Activated CD4-positive, alpha-beta T cell treated with anti-CD3 and anti-CD28 coated beads, Interleukin-2, amount 50 U/mL, for 16 hours (primary cell): ENCODE measurements at regions not wholly inside any gene's neighbourhood (a gene's known extent, or its start where the extent isn't known, plus 50 kb on each side); places are given as distances from the start of the nearest gene placed in this dataset.
"Not testable (repeated sequence)": the region's sequence is repeated elsewhere in the genome, so short reads cannot be mapped to it uniquely, and the experiment has no call there.

Experiments
- DNase-seq: peaks from one replicate; pipeline ENCODE4 v3.0.0-alpha.2; 2020

DNA sequence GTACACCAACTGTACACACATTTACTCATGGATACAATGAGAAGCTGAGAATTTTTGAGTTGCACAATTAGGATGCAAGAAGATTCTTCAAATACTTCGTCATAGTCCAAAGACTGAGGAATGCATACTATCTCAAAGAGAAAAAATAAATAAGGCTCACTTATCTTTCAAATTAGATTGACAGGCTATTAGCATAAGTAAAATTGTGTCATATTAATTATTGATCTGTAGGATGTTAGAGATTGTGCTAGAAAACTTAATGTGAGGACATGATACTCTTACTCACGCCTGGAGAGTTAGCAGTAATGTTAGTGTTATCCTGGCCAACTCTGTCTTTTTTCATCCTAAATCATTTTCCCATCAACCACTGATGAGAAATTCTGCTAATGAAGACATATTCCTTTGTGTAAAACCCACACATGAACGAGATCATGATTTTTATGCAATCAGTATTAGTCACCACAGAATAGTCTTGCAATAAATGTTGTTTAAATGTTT, 659.0 kb downstream of the LTN1 start:
- no peak for DNase-seq

DNA sequence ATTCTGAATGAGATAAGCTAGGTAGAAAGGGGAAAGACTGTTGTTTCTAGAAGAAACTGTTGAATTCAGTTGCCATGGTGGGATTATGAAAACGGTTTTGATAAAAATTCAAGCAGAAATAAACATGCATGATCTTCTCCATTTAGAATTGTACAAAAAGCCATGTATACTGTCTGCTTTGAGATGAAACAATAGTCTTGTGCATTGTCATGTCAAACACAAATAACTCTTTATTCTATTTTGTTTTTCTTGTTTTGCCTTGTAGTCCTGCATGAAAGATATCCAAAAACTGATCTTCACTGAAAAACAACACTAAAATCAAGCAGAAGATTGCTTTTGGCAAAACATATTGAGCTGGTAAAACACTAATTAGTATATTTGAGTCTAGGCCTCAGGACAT, 659.9 kb downstream of the LTN1 start:
- DNase-seq, result no peak

DNA sequence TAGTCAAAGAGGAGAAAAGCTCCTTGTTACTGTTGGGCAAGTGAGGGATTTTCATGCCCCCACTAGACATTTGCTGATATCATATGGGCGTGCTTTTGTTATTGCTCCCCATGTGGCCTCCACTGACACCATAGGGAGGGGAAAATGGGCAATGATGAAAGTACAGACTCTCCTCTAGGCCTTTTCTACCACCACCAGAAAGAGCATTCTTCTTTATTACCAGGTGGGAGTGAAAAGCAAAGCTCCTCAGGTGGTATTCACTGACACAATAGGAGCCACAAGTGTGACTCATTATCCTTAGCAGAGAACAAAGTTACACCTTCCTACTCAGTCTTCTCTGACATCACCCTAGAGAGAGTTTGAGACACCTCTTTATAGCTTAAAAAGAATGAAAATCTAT, 667.1 kb downstream of the LTN1 start:
- no peak for DNase-seq

DNA sequence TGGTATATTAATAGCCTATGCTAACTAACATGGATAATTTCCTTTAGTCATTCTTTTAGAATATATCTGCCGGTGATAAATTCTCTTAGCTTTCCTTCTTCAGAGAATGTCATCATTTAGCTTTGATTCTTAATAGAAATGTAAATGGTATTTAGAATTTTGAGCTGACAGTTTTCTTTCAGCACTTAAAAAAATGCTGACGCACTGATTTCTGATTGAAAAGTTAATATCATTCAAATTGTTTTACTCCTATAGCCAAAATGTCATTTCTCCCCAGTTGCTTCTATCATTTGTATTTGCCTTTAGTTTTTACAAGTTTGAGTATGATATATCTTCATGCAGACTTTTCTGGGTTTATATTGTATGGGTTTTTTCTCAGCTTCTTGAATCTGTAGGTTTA, 668.0 kb downstream of the LTN1 start:
- DNase-seq, result no peak

DNA sequence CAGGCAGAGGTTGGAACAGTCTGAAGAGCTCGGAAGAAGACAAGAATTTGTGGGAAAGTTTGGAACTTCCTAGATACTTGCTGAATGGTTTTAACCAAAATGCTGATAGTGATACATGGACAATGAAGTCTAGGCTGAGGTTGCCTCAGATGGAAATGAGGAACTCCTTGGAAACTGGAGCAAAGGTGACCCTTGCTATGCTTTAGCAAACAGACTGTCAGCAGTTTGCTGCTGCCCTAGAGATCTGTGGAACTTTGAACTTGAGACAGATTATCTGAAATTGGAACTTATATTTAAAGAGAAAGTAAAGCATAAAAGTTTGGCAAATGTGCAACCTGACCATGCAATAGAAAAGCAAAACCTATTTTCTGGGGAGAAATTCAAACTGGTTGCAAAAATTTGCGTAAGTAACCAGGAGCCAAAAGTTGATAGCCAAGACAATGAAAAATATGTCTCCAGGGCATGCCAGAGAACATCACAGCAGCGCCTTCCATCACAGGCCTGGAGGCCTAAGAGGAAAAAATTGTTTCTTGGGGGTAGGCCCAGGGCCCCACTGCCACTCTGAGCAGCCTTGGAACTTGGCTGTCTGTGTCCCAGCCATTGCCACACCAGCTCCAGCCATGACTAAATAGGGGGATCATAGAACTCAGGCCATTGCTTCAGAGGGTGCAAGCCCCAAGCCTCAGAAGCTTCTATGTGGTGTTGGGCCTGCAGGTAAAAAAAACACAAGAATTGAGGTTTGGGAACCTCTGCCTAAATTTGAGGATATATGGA, 675.3 kb downstream of the LTN1 start:
- DNase-seq, result no peak

DNA sequence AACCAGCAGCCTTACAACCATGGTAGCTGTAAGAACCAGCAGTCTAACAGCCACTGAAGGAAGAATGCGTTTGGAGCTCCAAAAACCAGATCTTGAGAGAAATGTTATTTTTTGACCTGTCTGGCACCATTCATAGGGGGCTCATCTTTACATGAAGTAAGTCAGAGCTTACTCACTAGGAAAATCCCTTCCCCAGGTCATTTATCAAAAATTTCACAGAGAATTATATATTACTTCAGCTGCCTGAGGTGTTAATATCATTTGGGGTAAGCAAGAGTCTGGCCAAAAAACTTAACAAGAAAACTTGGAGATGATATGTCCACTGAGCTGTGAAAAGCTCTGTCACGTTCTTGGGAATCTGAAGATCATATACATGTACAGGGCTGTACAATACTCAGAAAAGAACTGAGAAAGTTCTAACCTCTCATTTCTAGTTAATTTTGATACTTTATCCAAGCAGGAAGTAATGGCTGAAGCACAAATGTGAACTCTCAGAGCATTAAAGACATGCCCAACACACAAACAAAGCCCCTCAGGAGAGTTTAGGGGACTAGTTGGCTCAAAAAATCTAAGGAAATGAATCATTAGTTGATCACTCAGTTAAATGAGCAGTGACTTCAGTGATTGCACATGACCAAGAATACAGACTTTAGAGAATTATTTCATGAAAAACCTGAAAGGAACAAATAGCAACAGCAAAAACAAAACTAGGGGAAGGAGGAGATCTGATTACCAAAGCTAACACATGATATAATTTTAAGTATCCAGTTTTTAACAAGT, 681.1 kb downstream of the LTN1 start:
- DNase-seq, result no peak

DNA sequence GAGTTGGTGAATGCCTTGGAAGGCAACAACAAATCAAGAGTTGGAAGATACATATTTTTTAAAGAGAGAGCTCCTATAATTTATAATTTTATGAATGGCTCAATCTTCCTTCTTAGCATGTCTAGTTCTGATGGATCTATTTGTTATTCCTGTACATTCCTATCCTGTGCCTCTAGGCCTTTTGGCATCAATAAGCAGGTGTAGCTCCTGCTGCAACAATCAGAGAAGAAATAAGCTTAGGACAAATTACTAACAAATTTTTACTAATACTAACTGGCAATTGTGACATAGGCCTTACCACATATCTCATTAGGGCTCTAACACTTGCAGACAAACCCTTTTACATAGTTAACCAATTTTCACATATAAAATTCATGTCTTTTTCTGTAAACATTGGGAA, 682.0 kb downstream of the LTN1 start:
- no peak for DNase-seq

DNA sequence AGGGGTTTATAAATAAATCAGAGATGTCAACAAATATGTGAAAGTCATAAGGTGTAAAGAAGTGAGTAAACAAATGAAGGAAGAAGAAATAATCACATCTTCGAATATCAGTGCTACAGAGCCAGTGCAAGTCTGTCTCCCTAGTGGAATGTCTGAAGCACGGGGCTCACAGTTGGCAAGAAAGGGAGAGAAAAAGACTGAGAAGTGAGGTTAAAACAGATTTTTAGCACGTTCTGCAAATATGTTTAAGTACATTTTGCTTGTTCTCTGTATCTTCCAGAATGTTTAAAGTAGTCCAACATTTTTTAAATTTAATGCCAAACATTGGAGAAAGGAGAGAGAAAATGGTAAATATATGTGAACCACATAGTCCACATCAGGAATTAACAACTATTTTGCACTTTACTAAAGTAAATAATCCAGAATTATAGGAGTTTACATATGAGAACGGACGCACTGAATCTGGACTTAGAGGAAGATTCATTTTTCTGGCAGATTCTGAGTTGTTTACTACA, 682.4 kb downstream of the LTN1 start:
- DNase-seq, result no peak

DNA sequence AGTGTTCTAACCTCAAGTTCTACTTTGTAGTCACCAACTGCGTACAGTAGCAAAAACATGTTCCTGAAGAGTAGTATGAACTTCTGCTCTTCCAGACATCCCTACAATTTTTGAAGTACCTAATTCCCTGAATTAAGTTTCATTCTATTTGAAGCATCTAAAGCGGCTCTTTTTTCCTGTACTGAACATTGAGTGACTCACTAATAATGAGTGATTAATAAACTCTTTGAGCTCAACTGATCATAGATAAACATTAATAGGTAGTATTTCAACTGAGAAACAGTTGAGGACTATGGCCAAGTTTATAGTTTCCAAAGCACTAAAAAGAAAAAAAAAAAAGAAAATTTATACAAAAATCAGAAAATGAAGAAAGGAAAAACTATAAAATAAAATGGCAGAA, 683.1 kb downstream of the LTN1 start:
- no peak for DNase-seq

DNA sequence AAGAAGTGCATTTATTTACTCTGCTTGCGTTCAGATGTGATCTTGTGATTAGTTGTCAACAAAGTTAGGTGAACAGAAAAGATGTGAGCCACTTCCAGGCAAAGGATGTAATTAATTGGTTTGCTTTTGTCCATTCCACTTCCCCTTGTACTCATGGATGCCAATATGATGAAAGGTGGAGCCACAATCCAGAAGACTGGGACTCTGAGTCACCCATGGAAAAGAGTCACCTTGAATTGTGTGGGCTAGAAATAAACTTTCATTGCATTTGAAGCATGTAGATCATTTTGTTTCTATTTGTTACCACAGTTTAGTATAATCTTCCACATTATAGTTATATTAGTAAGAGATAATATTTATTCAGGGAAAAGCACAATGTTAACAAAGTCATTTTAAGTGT, 684.2 kb downstream of the LTN1 start:
- DNase-seq, result no peak

DNA sequence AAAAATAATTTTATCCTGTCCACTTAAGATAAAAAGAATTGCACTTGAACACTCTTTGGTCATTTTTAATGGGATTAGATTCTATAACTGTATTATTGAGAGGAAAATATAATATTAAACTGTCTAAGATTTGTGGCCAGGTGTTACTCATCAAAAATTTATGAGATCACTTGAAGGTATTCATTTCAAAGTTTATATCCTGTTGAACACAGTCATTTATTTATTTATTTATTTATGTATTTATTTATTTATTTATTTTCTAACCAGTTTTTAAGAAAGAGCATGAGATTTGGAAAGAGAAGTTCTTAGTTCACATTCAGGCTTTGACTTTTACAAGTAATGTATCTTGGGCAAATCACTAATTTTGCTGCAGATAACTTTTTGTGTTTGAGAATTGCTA, 692.7 kb downstream of the LTN1 start:
- DNase-seq, result no peak

DNA sequence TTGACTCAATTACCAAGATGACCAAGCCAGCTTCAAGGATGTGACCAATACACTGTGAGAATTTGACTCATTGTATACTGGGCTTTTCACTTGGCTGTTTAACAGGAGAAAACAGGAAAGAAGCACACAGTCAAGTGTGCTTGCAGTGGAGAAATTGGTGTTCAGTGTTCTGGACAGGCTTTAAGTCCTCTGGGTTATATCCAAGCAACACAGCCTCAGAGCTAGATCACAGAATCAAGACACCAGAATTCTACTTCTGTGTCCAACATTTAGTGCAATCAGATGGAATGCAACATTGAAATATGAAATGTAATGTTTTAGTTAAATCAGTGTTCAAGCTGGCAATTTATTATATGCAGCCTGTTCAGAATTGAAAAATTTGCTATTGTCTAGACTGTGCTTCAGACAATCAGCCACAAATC, 694.4 kb downstream of the LTN1 start:
- no peak for DNase-seq

DNA sequence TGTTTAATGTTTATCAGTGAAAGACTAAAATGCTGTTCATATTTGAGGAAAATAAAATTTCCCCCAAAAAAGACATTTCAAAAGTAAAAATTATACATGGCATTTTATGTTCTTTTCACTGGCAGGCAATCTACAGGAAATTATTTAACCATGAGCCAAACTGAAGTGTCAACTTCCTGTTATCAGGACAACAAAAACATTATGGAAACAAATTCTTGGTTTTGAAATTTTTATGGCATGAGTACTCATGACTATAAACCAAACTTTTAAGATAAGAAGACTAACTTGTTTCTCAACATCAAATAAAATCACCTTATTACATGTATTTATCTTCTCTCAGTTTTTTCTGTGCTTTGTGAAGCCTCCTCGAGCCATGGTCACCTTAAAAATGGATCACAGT, 698.6 kb downstream of the LTN1 start:
- no peak for DNase-seq

DNA sequence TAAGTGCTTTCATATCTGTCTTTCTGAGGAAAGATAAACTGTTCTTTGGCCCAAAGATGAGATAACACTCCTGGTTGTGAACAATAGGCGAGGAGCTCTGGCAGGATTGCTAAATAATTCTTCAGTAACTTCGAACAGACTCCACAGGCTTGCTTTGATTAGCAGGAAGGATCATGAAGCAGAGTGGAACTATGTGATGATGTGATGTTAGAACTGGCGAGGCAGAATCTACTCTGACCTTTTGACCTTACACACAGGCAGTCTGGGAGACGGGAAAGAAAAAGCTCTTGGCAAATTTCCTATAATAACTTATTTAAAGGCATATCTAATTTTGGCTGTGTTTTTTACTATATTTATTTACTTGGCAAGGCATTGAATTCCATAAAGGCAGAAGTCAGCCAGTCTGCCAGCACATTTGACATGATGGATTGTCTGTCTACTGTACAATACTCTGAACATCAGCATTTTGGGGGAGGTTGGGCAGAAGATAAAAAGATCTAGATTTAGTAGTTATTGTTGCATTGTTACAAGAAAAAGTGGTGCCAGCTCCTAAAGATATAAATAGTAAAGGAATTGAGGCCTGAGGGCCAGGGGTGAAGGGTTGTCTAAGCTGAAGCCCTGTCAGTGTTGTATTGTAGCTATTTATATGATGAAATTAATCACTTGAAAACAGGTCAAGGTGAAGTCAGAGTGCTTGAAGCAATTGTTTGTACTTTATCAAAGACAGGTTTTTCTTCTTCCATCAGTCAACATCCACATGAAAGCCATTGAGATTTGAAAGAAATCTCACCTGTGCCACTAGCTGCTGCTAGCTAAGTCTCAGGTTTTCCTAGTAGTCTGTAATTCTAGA, 708.8 kb downstream of the LTN1 start:
- DNase-seq, result no peak

DNA sequence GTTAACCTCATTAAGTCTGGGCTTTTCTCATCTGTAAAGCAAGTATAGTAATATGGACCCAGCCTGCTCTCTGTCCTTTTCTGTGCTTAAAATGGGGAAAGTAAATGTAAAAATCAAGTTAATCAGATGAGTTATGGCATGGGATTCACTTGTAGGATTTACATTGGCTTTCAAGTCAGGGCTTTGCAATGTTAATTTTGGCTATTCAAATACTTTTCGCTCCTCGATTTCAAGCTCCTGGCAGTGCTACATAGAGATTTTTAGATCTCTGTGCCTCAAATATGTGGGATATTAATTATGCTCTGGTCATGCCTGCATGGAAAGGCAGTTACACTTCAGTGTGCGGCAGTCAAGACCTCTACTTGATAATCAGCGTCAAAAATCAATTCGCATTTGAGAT, 709.8 kb downstream of the LTN1 start:
- DNase-seq, result no peak

DNA sequence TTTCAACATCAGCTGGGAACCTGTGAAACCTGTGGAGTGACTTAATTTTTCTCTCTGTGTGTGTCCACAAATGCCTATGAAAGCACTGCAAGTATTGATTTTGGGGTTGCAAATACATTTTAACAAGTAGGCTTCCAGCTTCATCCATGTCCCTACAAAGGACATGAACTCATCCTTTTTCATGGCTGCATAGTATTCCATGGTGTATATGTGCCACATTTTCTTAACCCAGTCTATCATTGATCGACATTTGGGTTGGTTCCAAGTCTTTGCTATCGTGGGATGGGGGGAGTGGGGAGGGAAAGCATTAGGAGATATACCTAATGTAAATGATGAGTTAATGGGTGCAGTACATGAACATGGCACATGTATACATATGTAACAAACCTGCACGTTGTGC, 711.3 kb downstream of the LTN1 start:
- not testable (repeated sequence) for DNase-seq

DNA sequence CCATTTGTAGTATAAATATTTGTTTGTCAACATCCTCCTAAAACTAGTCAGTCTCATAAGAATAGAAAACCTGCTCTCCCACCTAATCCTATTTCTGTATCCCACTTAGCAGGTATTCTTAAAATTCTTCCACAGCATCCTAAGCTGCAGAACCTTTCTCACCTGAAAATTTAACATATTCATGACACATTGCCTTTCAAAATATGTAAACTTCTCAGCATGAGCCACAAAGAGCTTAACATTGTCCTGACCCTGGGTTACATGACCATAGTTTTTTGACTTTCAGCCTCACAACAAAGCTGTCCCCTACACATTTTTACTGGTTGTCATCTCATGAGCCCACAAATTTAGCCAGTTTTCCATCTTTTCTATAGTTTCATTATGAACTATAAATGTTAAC, 712.1 kb downstream of the LTN1 start:
- DNase-seq, result no peak

DNA sequence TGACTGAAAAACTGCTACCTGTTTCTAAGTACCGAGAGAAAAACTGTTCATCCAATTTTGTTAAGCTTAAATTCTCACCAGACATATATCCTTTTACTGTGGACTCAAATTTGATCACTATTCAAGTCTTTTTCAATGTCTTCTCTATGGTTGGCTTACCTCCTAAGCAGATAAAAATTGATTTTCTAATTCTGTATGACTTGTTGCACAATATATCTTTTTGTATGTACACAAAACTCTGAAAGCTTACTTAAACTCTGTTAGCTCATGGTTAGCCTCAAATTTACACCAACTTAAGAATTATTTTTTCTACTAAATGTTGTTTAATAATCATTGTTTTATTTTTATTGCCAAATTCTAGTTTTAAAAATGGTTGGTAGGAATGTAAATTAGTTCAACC, 715.4 kb downstream of the LTN1 start:
- DNase-seq, result no peak

DNA sequence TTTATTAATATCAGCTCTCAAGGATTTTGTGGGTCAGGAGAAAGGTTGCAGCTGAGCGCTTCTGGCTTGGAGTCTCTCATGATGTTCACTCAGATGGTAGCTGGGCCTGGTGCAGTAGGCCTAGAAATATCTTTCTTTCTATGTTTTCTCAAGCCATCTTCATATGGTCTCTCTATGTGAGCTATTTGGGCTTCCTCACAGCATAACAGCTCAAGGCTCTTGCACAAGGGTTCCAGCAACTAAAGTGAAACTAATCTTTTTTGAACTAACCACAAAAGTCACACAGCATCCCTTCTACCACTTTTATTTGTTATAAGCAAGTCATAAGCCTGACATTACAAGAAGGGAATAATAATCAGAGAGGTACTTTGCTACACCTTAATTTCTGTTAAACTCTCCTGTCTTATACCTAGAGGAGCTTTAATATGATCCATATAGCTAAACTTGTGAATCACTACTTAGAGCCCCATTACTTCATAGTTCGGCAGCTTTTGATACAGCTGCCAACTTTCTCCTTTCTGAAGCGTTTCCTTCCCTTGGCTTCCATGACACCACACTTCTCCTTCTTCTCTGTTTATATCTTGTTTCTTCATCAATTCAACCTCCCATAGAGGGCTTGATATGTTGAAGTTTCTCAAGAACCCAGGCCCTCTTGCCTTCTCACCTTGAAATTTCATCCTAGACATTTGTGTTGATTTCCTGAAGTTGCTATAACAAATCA, 720.2 kb downstream of the LTN1 start:
- no peak for DNase-seq

DNA sequence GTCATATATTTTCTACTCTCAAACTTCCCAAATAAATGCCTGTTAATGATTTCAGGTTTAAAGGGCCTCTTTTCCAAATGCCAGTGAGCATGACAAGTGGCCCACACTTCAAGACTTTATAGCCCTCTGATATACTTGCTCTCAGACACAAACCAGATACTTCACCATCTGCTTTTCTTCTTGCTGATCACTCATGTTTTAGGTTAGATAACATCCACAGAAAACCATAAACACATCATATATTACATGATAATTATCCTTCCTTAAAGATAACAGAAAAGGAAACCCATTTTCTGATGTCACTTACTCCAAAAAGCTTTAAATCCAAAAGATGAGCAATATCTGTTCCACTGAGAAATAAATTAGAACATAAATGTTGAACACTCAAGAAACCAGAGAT, 723.5 kb downstream of the LTN1 start:
- no peak for DNase-seq

DNA sequence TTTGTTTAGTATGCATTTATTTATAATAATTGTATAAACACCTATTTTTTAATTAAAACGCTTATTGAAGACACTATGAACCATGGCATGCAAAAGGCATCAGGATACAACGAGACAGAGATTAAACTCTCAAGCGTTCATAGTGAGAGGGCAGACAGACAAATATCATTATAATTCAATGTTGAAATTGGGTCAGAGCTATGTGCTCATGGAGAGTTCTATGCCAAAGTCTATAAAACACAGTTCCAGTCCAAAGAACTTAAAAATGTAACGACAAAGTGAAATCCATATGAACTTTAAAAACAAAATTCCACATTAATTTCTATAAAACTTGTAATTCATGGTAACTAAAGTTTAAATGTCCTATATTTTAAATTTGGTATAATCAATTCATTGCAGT, 724.0 kb downstream of the LTN1 start:
- DNase-seq, result no peak

DNA sequence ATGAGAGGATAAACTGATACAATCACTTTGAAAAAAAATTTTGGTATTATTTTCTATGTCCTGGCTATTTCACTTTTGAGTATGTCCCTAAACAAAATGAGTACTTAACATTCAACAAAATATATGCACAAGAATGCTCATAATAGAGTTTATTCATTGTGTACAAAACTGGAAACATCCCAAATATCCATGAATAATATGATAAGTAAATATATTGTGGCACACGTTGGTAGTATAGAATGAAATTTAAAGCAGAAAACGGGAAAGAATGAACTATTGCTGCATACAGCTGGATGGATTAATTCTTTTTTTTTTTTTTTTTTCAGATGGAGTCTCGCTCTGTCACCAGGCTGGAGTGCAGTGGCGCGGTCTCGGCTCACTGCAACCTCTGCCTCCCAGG, 725.2 kb downstream of the LTN1 start:
- no peak for DNase-seq

DNA sequence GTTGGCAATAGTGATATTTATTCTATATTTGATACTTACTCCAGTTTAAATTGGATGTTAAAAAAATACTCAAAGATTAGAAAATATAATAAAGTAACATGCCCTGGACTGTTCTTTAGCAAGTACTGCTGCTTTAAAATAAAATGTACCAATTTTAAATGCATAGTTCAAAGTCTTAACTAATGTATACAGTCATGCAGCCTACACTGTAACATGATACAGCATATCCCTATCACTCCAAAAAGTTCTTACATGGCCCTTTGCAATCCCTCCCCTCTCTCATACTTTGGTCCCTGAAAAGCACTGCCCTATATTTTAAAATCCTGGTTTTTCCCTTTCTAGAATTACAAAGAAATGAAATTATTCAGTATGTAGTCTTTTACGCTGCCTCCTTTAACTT, 726.6 kb downstream of the LTN1 start:
- DNase-seq, result no peak
